ENCODE measurements at regions not wholly inside any gene's neighbourhood (a gene's known extent, or its start where the extent isn't known, plus 50 kb on each side); places are given as distances from the start of the nearest gene placed in this dataset.
A peak's percentile ranks its signal among the peaks of the same experiment; 100 is the strongest.

- Histone ChIP-seq H3K9me3 (no peaks in the 10 kb centered on the region), H3K4me2 (no peak overlapping the region), H3K27me3 (ENCODE audit: insufficient read depth) (no peaks in the 10 kb centered on the region), H3K27ac (ENCODE audit: low read depth in 2 of 2, low read length in 1 of 2) (no peak overlapping the region), H4K20me1 (ENCODE audit: insufficient read depth) (no peaks in the 10 kb centered on the region), H3K9me2 (0 out of 2 replicates have a peak, but pooled peaks cover 7% of the 10 kb centered on the region), H3K79me2 (ENCODE audit: insufficient read depth) (no peaks in the 10 kb centered on the region), H3K4me1 (ENCODE audit: control insufficient read depth in 1 of 2, insufficient read depth in 2 of 2, low read depth in 1 of 2, low read length in 1 of 2) (no peaks in the 10 kb centered on the region), H3K4me3 (ENCODE audit: low read depth in 2 of 2, low read length in 1 of 2) (no peak overlapping the region; a peak in 1 of 4 replicates), H3K9ac (no peak overlapping the region), H2AFZ (ENCODE audit: low read depth) (no peak overlapping the region), H3K36me3 (replicated peaks in 1 of 2; ENCODE audit: control insufficient read depth in 1 of 2, insufficient read depth in 2 of 2, low read length in 1 of 2) (no peaks in the 10 kb centered on the region), H3F3A (replicated peaks; ENCODE audit: insufficient read depth) (no peaks in the 10 kb centered on the region)
- ChIA-PET CTCF (no interaction called here), POLR2A (no interaction called here)
- TF ChIP-seq RAD21 (IDR thresholded peaks at IDR 0.05; ENCODE audit: low read length) = no peak
- TF ChIP-seq MXI1 (IDR thresholded peaks at IDR 0.05; ENCODE audit: low read depth, low read length) = no peak
- no peak for TF ChIP-seq TCF12 (IDR thresholded peaks at IDR 0.05)
- no peak for TF ChIP-seq IRF3 (IDR thresholded peaks at IDR 0.05; ENCODE audit: low read depth, low read length)
- TF ChIP-seq ELF1 (IDR thresholded peaks at IDR 0.05) = no peak
- TF ChIP-seq GABPA (IDR thresholded peaks at IDR 0.05; ENCODE audit: low read depth) = no peak
- no peak for DNase-seq
- 32% methylated on average over 4 of the region's 4 CpGs for WGBS (ENCODE audit: low lambda C conversion rate)
Measured at GRCh38 chr7:94829987-94830386, 77.4 kb upstream of the PPP1R9A start.

GRCh38 chr7:94832051-94832450, 75.3 kb upstream of the PPP1R9A start:
- Histone ChIP-seq H4K20me1 (ENCODE audit: insufficient read depth) (no peaks in the 10 kb centered on the region), H3K9me2 (0 out of 2 replicates have a peak, but pooled peaks cover 7% of the 10 kb centered on the region), H2AFZ (ENCODE audit: low read depth) (0 out of 2 replicates have a peak overlapping the region, but pooled peaks have one; percentile 23), H3K36me3 (replicated peaks in 1 of 2; ENCODE audit: control insufficient read depth in 1 of 2, insufficient read depth in 2 of 2, low read length in 1 of 2) (peaks cover 0 to 4% of the 10 kb centered on the region in 2 experiments), H3K27ac (ENCODE audit: low read depth in 2 of 2, low read length in 1 of 2) (no peak overlapping the region), H3K27me3 (ENCODE audit: insufficient read depth) (no peaks in the 10 kb centered on the region), H3K4me1 (ENCODE audit: control insufficient read depth in 1 of 2, insufficient read depth in 2 of 2, low read depth in 1 of 2, low read length in 1 of 2) (no peaks in the 10 kb centered on the region), H3K9me3 (peaks cover 10% of the 10 kb centered on the region; the same call in 1 of the 2 replicates), H3K4me3 (ENCODE audit: low read depth in 2 of 2, low read length in 1 of 2) (no peak overlapping the region), H3K79me2 (ENCODE audit: insufficient read depth) (no peaks in the 10 kb centered on the region), H3K9ac (no peak overlapping the region), H3K4me2 (no peak overlapping the region), H3F3A (replicated peaks; ENCODE audit: insufficient read depth) (no peaks in the 10 kb centered on the region)
- POLR2A ChIA-PET = no interaction called here
- 26% methylated on average over 4 of the region's 4 CpGs for WGBS (ENCODE audit: low lambda C conversion rate)
- CTCF ChIA-PET = no interaction called here
- no peak for DNase-seq
- TF ChIP-seq GATA2 (CRISPR knock-in tag; IDR thresholded peaks at IDR 0.05) (no peak), USF1 (IDR thresholded peaks at IDR 0.05; ENCODE audit: borderline replicate concordance, low read depth) (no peak), EP300 (IDR thresholded peaks at IDR 0.05; ENCODE audit: borderline replicate concordance in 1 of 2, low read depth in 1 of 2, low read length in 1 of 2) (no peak), RCOR1 (IDR thresholded peaks at IDR 0.05; ENCODE audit: low read length) (no peak), YY1 (IDR thresholded peaks at IDR 0.05; ENCODE audit: low read depth) (no peak), FOSL2 (IDR thresholded peaks at IDR 0.05; ENCODE audit: borderline replicate concordance, low read depth) (no peak), NFIC (IDR thresholded peaks at IDR 0.05; ENCODE audit: borderline replicate concordance) (no peak), GABPA (IDR thresholded peaks at IDR 0.05; ENCODE audit: low read depth) (no peak), CTCF (IDR thresholded peaks at IDR 0.05) (no peak), POLR2AphosphoS5 (IDR thresholded peaks at IDR 0.05; ENCODE audit: low read depth, low read length) (no peak), FOXM1 (IDR thresholded peaks at IDR 0.05; ENCODE audit: low read depth) (no peak), TEAD4 (IDR thresholded peaks at IDR 0.05; ENCODE audit: borderline replicate concordance, insufficient read depth) (no peak), NRF1 (IDR thresholded peaks at IDR 0.05; ENCODE audit: low read depth, low read length) (no peak), FOXJ3 (CRISPR knock-in tag; IDR thresholded peaks at IDR 0.05) (no peak), JUND (IDR thresholded peaks at IDR 0.05) (no peak), EZH2phosphoT487 (IDR thresholded peaks at IDR 0.05; ENCODE audit: borderline replicate concordance, low read depth) (no peak), PBX3 (IDR thresholded peaks at IDR 0.05) (no peak)
